ENCODE measurements at regions not wholly inside any gene's neighbourhood (a gene's known extent, or its start where the extent isn't known, plus 50 kb on each side); places are given as distances from the start of the nearest gene placed in this dataset.

GRCh38 chr1:34670982-34671381 lies 83.9 kb upstream of the GJB5 start:
- DNase-seq (ENCODE audit: low read depth): no peak
- H3K4me3 ChIP-seq (ENCODE audit: low read depth, low read length): no peak overlapping the region
- no peak for TF ChIP-seq CTCF (conservative IDR thresholded peaks at IDR 0.05; ENCODE audit: low read depth, low read length)

GRCh38 chr1:34671887-34672286 lies 83.0 kb upstream of the GJB5 start:
- TF ChIP-seq CTCF (conservative IDR thresholded peaks at IDR 0.05; ENCODE audit: low read depth, low read length): no peak
- no peak overlapping the region for H3K4me3 ChIP-seq (ENCODE audit: low read depth, low read length)
- no peak for DNase-seq (ENCODE audit: low read depth)

GRCh38 chr1:34681480-34682451 lies 73.1 kb upstream of the GJB5 start:
- peak; percentile 89 for TF ChIP-seq CTCF (conservative IDR thresholded peaks at IDR 0.05; ENCODE audit: low read depth, low read length)
- peak; percentile 15 for DNase-seq (ENCODE audit: low read depth)
- H3K4me3 ChIP-seq (ENCODE audit: low read depth, low read length): no peak overlapping the region

- no peak for DNase-seq (ENCODE audit: low read depth)
- no peak for TF ChIP-seq CTCF (conservative IDR thresholded peaks at IDR 0.05; ENCODE audit: low read depth, low read length)
- no peak overlapping the region for H3K4me3 ChIP-seq (ENCODE audit: low read depth, low read length)
Measured at GRCh38 chr1:34682452-34683223, 72.2 kb upstream of the GJB5 start.

GRCh38 chr1:34683616-34684015 lies 71.2 kb upstream of the GJB5 start:
- no peak overlapping the region for H3K4me3 ChIP-seq (ENCODE audit: low read depth, low read length)
- no peak for TF ChIP-seq CTCF (conservative IDR thresholded peaks at IDR 0.05; ENCODE audit: low read depth, low read length)
- no peak for DNase-seq (ENCODE audit: low read depth)

GRCh38 chr1:34684266-34684665 lies 70.6 kb upstream of the GJB5 start:
- TF ChIP-seq CTCF (conservative IDR thresholded peaks at IDR 0.05; ENCODE audit: low read depth, low read length): no peak
- H3K4me3 ChIP-seq (ENCODE audit: low read depth, low read length): no peak overlapping the region
- DNase-seq (ENCODE audit: low read depth): no peak
